ENCODE measurements at regions not wholly inside any gene's neighbourhood (a gene's known extent, or its start where the extent isn't known, plus 50 kb on each side); places are given as distances from the start of the nearest gene placed in this dataset.
"Not testable (repeated sequence)": the region's sequence is repeated elsewhere in the genome, so short reads cannot be mapped to it uniquely, and the experiment has no call there.

- DNase-seq, result no peak
These were observed 756.8 kb downstream of the RAPGEF2 start for GRCh38 chr4:159859656-159860148.

GRCh38 chr4:159860945-159861344, 758.1 kb downstream of the RAPGEF2 start:
- no peak for DNase-seq

GRCh38 chr4:159864337-159864736, 761.5 kb downstream of the RAPGEF2 start:
- no peak for DNase-seq

GRCh38 chr4:159867673-159868072, 764.8 kb downstream of the RAPGEF2 start:
- DNase-seq, result no peak

- DNase-seq, result not testable (repeated sequence)
These were observed 766.1 kb downstream of the RAPGEF2 start for GRCh38 chr4:159868936-159869335.

- no peak for DNase-seq
These were observed 768.3 kb downstream of the RAPGEF2 start for GRCh38 chr4:159871141-159871540.

GRCh38 chr4:159881158-159881557, 778.3 kb downstream of the RAPGEF2 start:
- no peak for DNase-seq

- DNase-seq, result no peak
These were observed 782.1 kb downstream of the RAPGEF2 start for GRCh38 chr4:159884989-159885388.

GRCh38 chr4:159899596-159899995, 796.7 kb downstream of the RAPGEF2 start:
- no peak for DNase-seq

- DNase-seq, result no peak
These were observed 797.7 kb downstream of the RAPGEF2 start for GRCh38 chr4:159900562-159900961.

GRCh38 chr4:159902648-159903047, 799.8 kb downstream of the RAPGEF2 start:
- no peak for DNase-seq

- no peak for DNase-seq
These were observed 802.0 kb downstream of the RAPGEF2 start for GRCh38 chr4:159904906-159905305.

GRCh38 chr4:159906051-159906450, 803.2 kb downstream of the RAPGEF2 start:
- no peak for DNase-seq

- no peak for DNase-seq
These were observed 803.6 kb downstream of the RAPGEF2 start for GRCh38 chr4:159906517-159906916.

GRCh38 chr4:159910721-159911120, 807.8 kb downstream of the RAPGEF2 start:
- DNase-seq, result no peak

GRCh38 chr4:159922119-159922518, 819.2 kb downstream of the RAPGEF2 start:
- DNase-seq, result no peak

GRCh38 chr4:159925770-159926169, 822.9 kb downstream of the RAPGEF2 start:
- DNase-seq, result no peak

GRCh38 chr4:159926871-159927270, 824.0 kb downstream of the RAPGEF2 start:
- no peak for DNase-seq

- no peak for DNase-seq
These were observed 824.9 kb downstream of the RAPGEF2 start for GRCh38 chr4:159927781-159928180.

GRCh38 chr4:159934602-159935001, 831.7 kb downstream of the RAPGEF2 start:
- DNase-seq, result not testable (repeated sequence)

- DNase-seq, result no peak
These were observed 834.7 kb downstream of the RAPGEF2 start for GRCh38 chr4:159937595-159937994.

- not testable (repeated sequence) for DNase-seq
These were observed 836.8 kb downstream of the RAPGEF2 start for GRCh38 chr4:159939681-159940080.

- no peak for DNase-seq
These were observed 838.2 kb downstream of the RAPGEF2 start for GRCh38 chr4:159941076-159941475.

GRCh38 chr4:159944477-159944876, 841.6 kb downstream of the RAPGEF2 start:
- no peak for DNase-seq

GRCh38 chr4:159946983-159947615, 844.2 kb downstream of the RAPGEF2 start:
- DNase-seq, result peak; percentile 31
